Left lung (tissue), 4 donors: ENCODE measurements at regions not wholly inside any gene's neighbourhood (a gene's known extent, or its start where the extent isn't known, plus 50 kb on each side); places are given as distances from the start of the nearest gene placed in this dataset.

Experiments used
- ATAC-seq: fragments of 200-7000 bp; cut with Tn5 transposase; one replicate; pipeline ENCODE4 v1.9.1; 2020; ENCODE audit warnings: moderate library complexity
- DNase-seq, 4 donors: peaks; one replicate each; pipeline ENCODE4 v3.0.0-alpha.2; 2013 to 2020
- H3K27ac ChIP-seq, 2 donors: fragments of 200-600 bp; sonication (generic) in 1 of 2; one replicate each; pipeline versions ENCODE4 v1.5.0 to v1.8.0; 2020 to 2021
- H3K27me3 ChIP-seq, 2 donors: fragments of 200-600 bp; sonication (generic) in 1 of 2; one replicate each; pipeline versions ENCODE4 v1.5.0 to v1.8.0; 2020 to 2021
- H3K36me3 ChIP-seq, 2 donors: fragments of 200-600 bp; sonication (generic) in 1 of 2; one replicate each; pipeline versions ENCODE4 v1.5.0 to v1.8.0; 2020 to 2021
- H3K4me1 ChIP-seq, 2 donors: fragments of 200-600 bp; one replicate each; pipeline ENCODE4 v1.8.0; 2021
- H3K4me3 ChIP-seq, 2 donors: fragments of 200-600 bp; sonication (generic) in 1 of 2; one replicate each; pipeline versions ENCODE4 v1.5.0 to v1.8.0; 2020 to 2021; ENCODE audit warnings: mild to moderate bottlenecking in 1 of 2
- H3K9me3 ChIP-seq, 2 donors: fragments of 200-600 bp; sonication (generic) in 1 of 2; one replicate each; pipeline versions ENCODE4 v1.5.0 to v1.8.0; 2020 to 2021
- CTCF ChIP-seq, 2 donors: fragments of 200-600 bp; sonication (generic) in 1 of 2; IDR thresholded peaks; one replicate each; pipeline versions ENCODE4 v1.5.0 to v1.8.0; 2021; ENCODE audit warnings: antibody characterized with exemption in 2 of 2
- intact Hi-C, 2 donors: fragments of 100-400 bp; cut with DNase I; formaldehyde crosslinking; loops; one replicate each; pipeline versions ENCODE4 v1.11.2 to v1.14.2; 2022
- donor health status: DM: no; HTN: yes; CAD: no.
- donor health status: DM: no; HTN: no; CAD: no.

GRCh38 chr13:103908274-103908673, 842.1 kb upstream of the SLC10A2 start:
- intact Hi-C loops = no loop called here
- Histone ChIP-seq H3K27me3 (no peaks in the 10 kb centered on the region), H3K4me3 (no peak overlapping the region), H3K4me1 (no peaks in the 10 kb centered on the region), H3K9me3 (peaks cover 0 to 3% of the 10 kb centered on the region in 2 donors), H3K27ac (no peak overlapping the region), H3K36me3 (no peaks in the 10 kb centered on the region)
- no peak for DNase-seq
- no peak for TF ChIP-seq CTCF (IDR thresholded peaks at IDR 0.05)
- no peak for ATAC-seq

GRCh38 chr13:103903790-103904189, 837.6 kb upstream of the SLC10A2 start:
- Histone ChIP-seq H3K4me1 (no peaks in the 10 kb centered on the region), H3K36me3 (no peaks in the 10 kb centered on the region), H3K4me3 (no peak overlapping the region), H3K9me3 (peaks cover 0 to 3% of the 10 kb centered on the region in 2 donors), H3K27me3 (no peaks in the 10 kb centered on the region), H3K27ac (no peak overlapping the region)
- no peak for DNase-seq
- no peak for ATAC-seq
- no peak for TF ChIP-seq CTCF (IDR thresholded peaks at IDR 0.05)
- intact Hi-C loops = no loop called here

- Histone ChIP-seq H3K4me1 (no peaks in the 10 kb centered on the region), H3K36me3 (no peaks in the 10 kb centered on the region), H3K27me3 (no peaks in the 10 kb centered on the region), H3K9me3 (peaks cover 0 to 7% of the 10 kb centered on the region in 2 donors), H3K27ac (no peak overlapping the region), H3K4me3 (no peak overlapping the region)
- intact Hi-C loops = no loop called here
- DNase-seq (no peak), ATAC-seq (no peak)
- no peak for TF ChIP-seq CTCF (IDR thresholded peaks at IDR 0.05)
Observed at GRCh38 chr13:103898481-103898880, 832.3 kb upstream of the SLC10A2 start.

GRCh38 chr13:103895835-103896531, 829.8 kb upstream of the SLC10A2 start:
- no peak for TF ChIP-seq CTCF (IDR thresholded peaks at IDR 0.05)
- no peak overlapping the region for H3K4me3 ChIP-seq
- H3K27ac ChIP-seq = no peak overlapping the region
- no peaks in the 10 kb centered on the region for H3K36me3 ChIP-seq
- H3K4me1 ChIP-seq = no peaks in the 10 kb centered on the region
- no peak for DNase-seq
- no peak for ATAC-seq
- peaks cover 0 to 7% of the 10 kb centered on the region in 2 donors for H3K9me3 ChIP-seq
- H3K27me3 ChIP-seq = no peaks in the 10 kb centered on the region
- intact Hi-C loops = no loop called here

- no peak for TF ChIP-seq CTCF (IDR thresholded peaks at IDR 0.05)
- ATAC-seq (no peak), DNase-seq (no peak)
- intact Hi-C loops = no loop called here
- Histone ChIP-seq H3K4me1 (no peaks in the 10 kb centered on the region), H3K9me3 (peaks cover 0 to 7% of the 10 kb centered on the region in 2 donors), H3K27ac (no peak overlapping the region), H3K27me3 (no peaks in the 10 kb centered on the region), H3K4me3 (no peak overlapping the region), H3K36me3 (no peaks in the 10 kb centered on the region)
Observed at GRCh38 chr13:103894626-103895025, 828.4 kb upstream of the SLC10A2 start.
